GM19468 (cell line): ENCODE measurements at regions not wholly inside any gene's neighbourhood (a gene's known extent, or its start where the extent isn't known, plus 50 kb on each side); places are given as distances from the start of the nearest gene placed in this dataset.
"Not testable (repeated sequence)": the region's sequence is repeated elsewhere in the genome, so short reads cannot be mapped to it uniquely, and the experiment has no call there.

Source experiments
- ATAC-seq: cut with Tn5 transposase; IDR thresholded peaks from one replicate; pipeline ENCODE4 v1.9.1; 2021; ENCODE audit warnings: mild to moderate bottlenecking, moderate library complexity, moderate number of reproducible peaks; ENCODE audit not compliant: unreplicated experiment; ENCODE audit errors: extremely low read depth

DNA sequence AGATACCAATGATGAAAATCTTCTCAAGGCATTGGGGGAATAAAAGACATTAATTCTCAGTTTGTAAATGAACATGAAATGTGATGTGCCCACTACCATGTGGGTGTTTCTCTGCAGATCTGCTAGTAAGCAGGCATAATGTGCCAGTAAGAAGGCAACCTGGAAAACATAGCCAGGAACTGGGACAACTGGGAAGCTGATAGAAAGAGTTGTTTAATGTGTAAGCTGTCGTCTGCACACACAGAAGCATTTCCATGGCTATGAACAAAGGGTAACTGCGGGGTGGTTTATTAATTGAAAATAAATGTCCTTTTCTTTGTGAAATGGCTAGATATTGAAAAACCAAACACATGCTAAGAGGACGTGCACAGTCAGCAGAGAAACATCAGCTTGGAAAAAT lies 52.0 kb downstream of the ZC3H11B start:
- no peak for ATAC-seq

DNA sequence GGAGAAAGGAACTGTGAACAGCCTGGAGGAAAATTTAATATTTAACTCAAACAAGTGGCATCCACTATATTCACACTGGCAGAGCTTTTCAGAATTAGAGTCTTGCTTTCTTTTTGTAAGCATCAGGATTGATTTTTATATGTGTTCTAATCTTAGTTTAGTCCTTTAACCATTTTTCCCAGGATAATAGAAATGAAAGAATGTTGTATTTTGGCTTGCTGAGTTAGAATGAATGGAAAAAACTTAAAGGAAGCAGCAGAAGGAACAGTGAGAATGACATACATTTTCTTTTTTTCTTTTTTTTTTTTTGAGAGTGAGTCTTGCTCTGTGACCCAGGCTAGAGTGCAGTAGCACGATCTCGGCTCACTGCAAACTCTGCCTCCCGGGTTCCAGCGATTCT lies 53.0 kb downstream of the ZC3H11B start:
- no peak for ATAC-seq

DNA sequence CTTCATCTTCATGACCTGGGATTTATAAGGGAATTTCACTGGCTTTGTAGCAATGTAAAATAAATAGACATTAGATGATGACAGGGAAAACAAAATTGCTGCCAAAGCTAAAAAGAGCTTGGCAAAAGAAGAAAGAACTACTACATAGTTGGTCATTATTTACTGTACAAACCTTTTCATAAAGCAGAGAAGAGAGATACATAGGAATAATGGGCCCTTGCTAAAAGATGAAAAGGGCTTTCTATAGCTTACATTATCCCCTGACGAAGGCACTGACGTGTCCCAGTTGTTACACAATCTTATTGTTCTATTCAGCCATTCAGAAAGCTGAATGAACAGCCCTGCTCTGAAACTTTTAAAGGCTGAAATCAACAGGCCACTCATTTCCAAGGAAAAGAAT lies 57.1 kb downstream of the ZC3H11B start:
- no peak for ATAC-seq

GRCh38 chr1:219555031-219555692 lies 57.7 kb downstream of the ZC3H11B start:
- no peak for ATAC-seq

- no peak for ATAC-seq
Observed at GRCh38 chr1:219553934-219554502, 58.9 kb downstream of the ZC3H11B start.

GRCh38 chr1:219550201-219550600 lies 62.7 kb downstream of the ZC3H11B start:
- no peak for ATAC-seq

DNA sequence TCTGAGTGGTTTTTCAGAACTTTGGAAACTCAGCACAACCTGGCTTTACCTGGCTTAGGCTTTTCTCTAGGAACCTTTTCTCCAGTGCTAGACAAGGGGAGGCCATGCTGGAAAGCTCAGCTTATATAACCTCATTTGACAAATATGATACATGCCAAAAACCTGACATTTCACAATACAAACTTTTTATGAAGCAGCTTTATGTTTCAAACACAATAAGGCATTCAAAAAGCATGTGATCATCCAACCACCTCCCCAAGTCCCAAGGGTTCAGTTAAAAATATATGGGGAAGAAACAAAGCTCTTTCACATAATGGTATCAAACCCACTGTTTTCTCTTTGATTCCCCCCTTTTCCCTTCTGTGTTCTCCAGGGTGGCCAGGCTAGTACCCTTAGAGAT lies 63.7 kb downstream of the ZC3H11B start:
- ATAC-seq = no peak

- no peak for ATAC-seq
Observed at GRCh38 chr1:219548386-219548785, 64.5 kb downstream of the ZC3H11B start.

DNA sequence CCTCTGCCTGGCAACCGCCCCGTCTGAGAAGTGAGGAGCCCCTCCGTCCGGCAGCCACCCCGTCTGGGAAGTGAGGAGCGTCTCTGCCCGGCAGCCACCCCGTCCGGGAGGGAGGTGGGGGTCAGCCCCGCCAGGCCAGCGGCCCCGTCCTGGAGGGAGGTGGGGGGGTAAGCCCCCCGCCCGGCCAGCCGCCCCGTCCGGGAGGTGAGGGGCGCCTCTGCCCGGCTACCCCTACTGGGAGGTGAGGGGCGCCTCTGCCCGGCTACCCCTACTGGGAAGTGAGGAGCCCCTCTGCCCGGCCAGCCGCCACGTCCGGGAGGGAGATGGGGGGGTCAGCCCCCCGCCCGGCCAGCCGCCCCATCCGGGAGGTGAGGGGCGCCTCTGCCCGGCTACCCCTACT lies 67.1 kb downstream of the ZC3H11B start:
- ATAC-seq = not testable (repeated sequence)

GRCh38 chr1:219544163-219544846 lies 68.6 kb downstream of the ZC3H11B start:
- ATAC-seq = no peak

GRCh38 chr1:219542828-219543518 lies 69.9 kb downstream of the ZC3H11B start:
- no peak for ATAC-seq

DNA sequence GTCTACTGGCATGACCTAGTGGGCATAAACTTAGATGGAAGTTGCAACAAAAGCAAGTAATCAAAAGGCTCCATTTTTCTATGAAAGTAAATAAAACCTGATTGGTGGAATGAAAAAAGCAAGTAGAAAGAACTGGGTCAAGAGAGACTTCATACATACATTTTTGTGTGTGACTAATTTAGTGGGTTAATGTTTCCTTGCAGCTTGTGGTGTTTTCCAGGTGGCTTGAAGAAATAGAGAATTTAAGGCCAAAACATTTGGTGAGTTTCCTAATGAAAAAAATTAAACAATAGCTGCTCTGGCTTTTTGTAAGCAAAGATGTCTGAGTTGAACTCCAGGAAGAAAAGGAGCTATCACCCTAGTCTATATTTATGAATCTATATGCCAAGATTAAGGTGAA lies 71.0 kb downstream of the ZC3H11B start:
- ATAC-seq = no peak

DNA sequence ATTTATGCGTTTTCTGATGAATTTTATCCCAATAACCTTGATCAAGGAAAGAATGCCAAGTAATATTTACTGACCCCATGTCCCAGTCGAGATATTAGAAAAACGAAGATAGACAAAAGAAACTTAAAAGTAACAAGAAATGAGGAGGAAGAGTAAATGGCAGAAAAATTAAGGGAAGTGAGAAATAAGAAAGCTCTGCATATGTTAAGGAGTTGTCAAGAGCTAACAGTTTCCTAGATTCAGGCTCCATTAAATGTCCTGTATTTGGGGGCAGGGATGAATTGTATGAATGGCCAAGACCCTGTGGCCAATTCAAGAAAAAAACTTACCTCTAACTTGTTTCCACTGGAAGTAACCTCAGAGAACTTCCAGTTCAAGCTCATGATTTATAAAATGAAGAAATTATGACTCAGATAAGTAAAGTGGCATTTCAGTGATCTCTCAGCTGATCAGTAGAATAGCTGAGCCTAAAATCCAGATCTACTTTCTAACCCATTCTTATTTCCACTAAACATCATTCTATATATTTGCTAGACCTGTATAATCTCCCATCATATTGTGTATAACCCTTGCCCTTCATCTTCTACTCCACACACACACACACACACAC lies 73.2 kb downstream of the ZC3H11B start:
- no peak for ATAC-seq

GRCh38 chr1:219538886-219539285 lies 74.0 kb downstream of the ZC3H11B start:
- ATAC-seq = no peak

DNA sequence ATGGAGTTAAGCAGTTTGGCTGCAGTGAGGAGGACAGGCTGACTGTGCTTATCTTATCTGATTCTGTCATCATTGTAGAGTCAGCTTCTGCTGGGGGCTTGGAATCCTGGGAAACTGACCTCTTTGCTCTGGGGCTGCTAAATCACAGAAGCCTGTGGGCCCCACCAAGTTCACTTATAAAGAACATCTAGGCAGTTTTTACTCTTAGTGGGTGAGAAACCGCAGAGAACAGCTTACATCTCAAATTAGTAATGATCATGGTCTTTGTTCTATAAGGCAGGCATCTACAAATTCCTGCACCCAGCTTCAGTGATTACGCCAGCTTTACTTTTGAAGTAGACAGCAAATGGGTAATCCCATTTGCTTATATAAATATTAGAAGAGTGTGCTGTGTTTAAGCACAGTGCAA lies 75.7 kb downstream of the ZC3H11B start:
- ATAC-seq = no peak

DNA sequence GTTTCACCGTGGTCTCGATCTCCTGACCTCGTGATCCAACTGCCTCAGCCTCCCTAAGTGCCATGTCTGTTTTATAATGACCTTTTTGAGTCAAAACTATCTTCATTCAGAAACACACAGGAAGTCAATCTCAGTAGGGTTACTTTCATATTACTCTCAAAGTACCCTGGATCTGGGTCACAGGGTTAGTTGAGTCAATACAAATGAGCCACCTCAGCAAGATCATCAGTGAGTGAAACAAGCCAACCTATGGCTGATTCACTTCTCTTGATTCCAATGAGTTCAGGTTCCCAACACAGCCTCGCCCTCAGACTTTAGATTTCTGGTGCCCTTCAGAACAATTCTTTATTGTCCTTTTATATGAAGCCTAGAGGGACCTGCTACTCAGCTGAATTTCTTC lies 76.9 kb downstream of the ZC3H11B start:
- ATAC-seq = no peak

GRCh38 chr1:219534991-219535390 lies 77.9 kb downstream of the ZC3H11B start:
- ATAC-seq = no peak

GRCh38 chr1:219533280-219533679 lies 79.6 kb downstream of the ZC3H11B start:
- ATAC-seq = no peak

- no peak for ATAC-seq
Observed at GRCh38 chr1:219529116-219529515, 83.8 kb downstream of the ZC3H11B start.

DNA sequence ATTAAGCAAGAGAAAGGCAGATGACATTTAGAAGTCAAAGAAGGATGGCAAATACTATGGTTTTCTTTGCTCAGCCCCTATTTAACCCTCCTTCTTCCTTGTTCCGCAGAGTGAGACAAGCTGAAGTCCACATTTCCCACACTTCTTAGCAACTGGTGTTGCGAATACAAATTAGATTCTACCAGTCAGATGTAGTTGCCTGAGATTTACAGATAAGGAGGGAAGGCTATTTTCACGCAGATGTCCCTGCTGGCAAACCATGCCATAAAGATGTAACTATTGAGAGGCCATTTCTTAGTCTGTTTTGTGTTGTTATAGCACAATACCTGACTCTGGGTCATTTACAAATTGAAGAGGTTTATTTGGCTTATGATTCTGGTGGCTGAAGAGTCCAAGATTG lies 84.3 kb downstream of the ZC3H11B start:
- no peak for ATAC-seq

DNA sequence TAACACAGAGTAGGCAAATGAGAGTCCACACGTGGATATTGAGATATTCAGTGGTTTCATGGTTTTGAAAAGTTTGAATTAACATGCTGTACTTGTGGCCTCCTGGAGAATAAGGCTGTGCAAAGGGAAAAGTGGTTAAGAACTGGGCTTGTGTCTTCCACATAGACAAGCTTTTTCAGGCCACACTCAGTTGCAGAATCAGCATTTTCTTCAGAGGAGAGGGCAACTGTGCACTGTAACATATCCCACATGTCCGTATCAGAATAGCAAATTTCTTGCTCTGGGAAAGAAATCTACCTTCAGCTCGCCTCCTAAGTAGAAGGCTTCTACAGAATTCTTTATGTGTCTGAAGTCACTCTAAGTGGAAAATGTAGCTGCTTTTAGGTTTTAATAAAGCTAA lies 84.9 kb downstream of the ZC3H11B start:
- ATAC-seq = no peak
